Activated CD8-positive, alpha-beta T cell treated with anti-CD3 and anti-CD28 coated beads, Interleukin-2, amount 10 ng/mL, durations not matched to agents 7 days and 5 days (primary cell): ENCODE measurements at regions not wholly inside any gene's neighbourhood (a gene's known extent, or its start where the extent isn't known, plus 50 kb on each side); places are given as distances from the start of the nearest gene placed in this dataset.

Source experiments
- ATAC-seq: fragments of 150-1000 bp; cut with Tn5 transposase; one replicate; pipeline ENCODE4 v1.10.0; 2021; ENCODE audit warnings: moderate library complexity
- CTCF ChIA-PET: fragments of 350-600 bp; sonication (Branson Sonifier 250); formaldehyde crosslinking; loops from one replicate; lab custom pipeline; 2021; ENCODE audit warnings: antibody characterized with exemption; lab: Charles Lee
- POLR2A ChIA-PET: fragments of 350-600 bp; sonication (Branson Sonifier 250); formaldehyde crosslinking; loops from one replicate; lab custom pipeline; 2021; ENCODE audit warnings: antibody characterized with exemption; lab: Charles Lee
- DNase-seq: peaks from one replicate; pipeline ENCODE4 v3.0.0-alpha.2; 2020
- H3K27ac Mint-ChIP-seq: one replicate; pipeline ENCODE4 v1.8.0; 2021; ENCODE audit warnings: mild to moderate bottlenecking, mixed read lengths
- H3K27me3 Mint-ChIP-seq: one replicate; pipeline ENCODE4 v1.8.0; 2021; ENCODE audit warnings: low read depth, mixed read lengths
- H3K36me3 Mint-ChIP-seq: one replicate; pipeline ENCODE4 v1.8.0; 2021; ENCODE audit warnings: low read depth, mixed read lengths
- H3K4me1 Mint-ChIP-seq: one replicate; pipeline ENCODE4 v1.8.0; 2021; ENCODE audit warnings: low read depth, mixed read lengths
- H3K4me3 Mint-ChIP-seq: one replicate; pipeline ENCODE4 v1.8.0; 2021; ENCODE audit warnings: mild to moderate bottlenecking, mixed read lengths
- H3K9me3 Mint-ChIP-seq: one replicate; pipeline ENCODE4 v1.8.0; 2022; ENCODE audit warnings: mixed read lengths; ENCODE audit not compliant: insufficient read depth

- no peaks in the 10 kb centered on the region for H3K4me1 Mint-ChIP-seq
- no peak for DNase-seq
- no peaks in the 10 kb centered on the region for H3K9me3 Mint-ChIP-seq
- H3K36me3 Mint-ChIP-seq, result no peaks in the 10 kb centered on the region
- H3K4me3 Mint-ChIP-seq, result no peak overlapping the region
- H3K27me3 Mint-ChIP-seq, result peaks cover 2% of the 10 kb centered on the region
- ChIA-PET POLR2A (no interaction called here), CTCF (no interaction called here)
- no peak for ATAC-seq
- no peak overlapping the region for H3K27ac Mint-ChIP-seq
Measured at GRCh38 chr5:72661405-72661804, 154.2 kb upstream of the ZNF366 start.

- POLR2A ChIA-PET, result no interaction called here
Measured at GRCh38 chr5:72659726-72660125, 152.5 kb upstream of the ZNF366 start.

GRCh38 chr5:72658761-72659540, 151.7 kb upstream of the ZNF366 start:
- CTCF ChIA-PET, result no interaction called here
- H3K4me3 Mint-ChIP-seq, result no peak overlapping the region
- POLR2A ChIA-PET, result no interaction called here
- DNase-seq, result no peak
- peaks cover 2% of the 10 kb centered on the region for H3K27me3 Mint-ChIP-seq
- ATAC-seq, result no peak
- no peak overlapping the region for H3K27ac Mint-ChIP-seq
- H3K36me3 Mint-ChIP-seq, result no peaks in the 10 kb centered on the region
- H3K4me1 Mint-ChIP-seq, result no peaks in the 10 kb centered on the region
- no peaks in the 10 kb centered on the region for H3K9me3 Mint-ChIP-seq

More at GRCh38 chr5:72659726-72660125, 152.5 kb upstream of the ZNF366 start:
- Mint-ChIP-seq H3K4me1 (no peaks in the 10 kb centered on the region), H3K27me3 (peaks cover 2% of the 10 kb centered on the region), H3K36me3 (no peaks in the 10 kb centered on the region), H3K9me3 (no peaks in the 10 kb centered on the region), H3K4me3 (no peak overlapping the region), H3K27ac (no peak overlapping the region)
- CTCF ChIA-PET, result no interaction called here
- DNase-seq (no peak), ATAC-seq (no peak)

- no peaks in the 10 kb centered on the region for H3K36me3 Mint-ChIP-seq
- H3K9me3 Mint-ChIP-seq, result no peaks in the 10 kb centered on the region
- H3K27ac Mint-ChIP-seq, result no peak overlapping the region
- H3K4me1 Mint-ChIP-seq, result no peaks in the 10 kb centered on the region
- no peak for DNase-seq
- POLR2A ChIA-PET, result no interaction called here
- no peak for ATAC-seq
- CTCF ChIA-PET, result no interaction called here
- H3K27me3 Mint-ChIP-seq, result peaks cover 2% of the 10 kb centered on the region
- no peak overlapping the region for H3K4me3 Mint-ChIP-seq
Measured at GRCh38 chr5:72658161-72658560, 151.0 kb upstream of the ZNF366 start.

GRCh38 chr5:72656756-72657513, 149.7 kb upstream of the ZNF366 start:
- no peaks in the 10 kb centered on the region for H3K4me1 Mint-ChIP-seq
- ATAC-seq (no peak), DNase-seq (no peak)
- H3K27me3 Mint-ChIP-seq, result peaks cover 3% of the 10 kb centered on the region
- ChIA-PET CTCF (no interaction called here), POLR2A (no interaction called here)
- no peaks in the 10 kb centered on the region for H3K9me3 Mint-ChIP-seq
- no peak overlapping the region for H3K27ac Mint-ChIP-seq
- no peak overlapping the region for H3K4me3 Mint-ChIP-seq
- no peaks in the 10 kb centered on the region for H3K36me3 Mint-ChIP-seq

- POLR2A ChIA-PET, result no interaction called here
- H3K27me3 Mint-ChIP-seq, result peaks cover 3% of the 10 kb centered on the region
- no peak overlapping the region for H3K27ac Mint-ChIP-seq
- no peaks in the 10 kb centered on the region for H3K9me3 Mint-ChIP-seq
- no peak overlapping the region for H3K4me3 Mint-ChIP-seq
- DNase-seq (no peak), ATAC-seq (no peak)
- no peaks in the 10 kb centered on the region for H3K36me3 Mint-ChIP-seq
- no peaks in the 10 kb centered on the region for H3K4me1 Mint-ChIP-seq
- CTCF ChIA-PET, result no interaction called here
Measured at GRCh38 chr5:72656331-72656730, 149.1 kb upstream of the ZNF366 start.

- H3K27ac Mint-ChIP-seq, result no peak overlapping the region
- POLR2A ChIA-PET, result no interaction called here
- H3K27me3 Mint-ChIP-seq, result peaks cover 7% of the 10 kb centered on the region
- CTCF ChIA-PET, result no interaction called here
- H3K9me3 Mint-ChIP-seq, result no peaks in the 10 kb centered on the region
- no peaks in the 10 kb centered on the region for H3K36me3 Mint-ChIP-seq
- no peak overlapping the region for H3K4me3 Mint-ChIP-seq
- H3K4me1 Mint-ChIP-seq, result no peaks in the 10 kb centered on the region
- ATAC-seq, result no peak
- DNase-seq, result no peak
Measured at GRCh38 chr5:72654231-72654630, 147.0 kb upstream of the ZNF366 start.

GRCh38 chr5:72653586-72653985, 146.4 kb upstream of the ZNF366 start:
- ChIA-PET POLR2A (no interaction called here), CTCF (no interaction called here)
- ATAC-seq, result no peak
- no peak overlapping the region for H3K27ac Mint-ChIP-seq
- H3K9me3 Mint-ChIP-seq, result no peaks in the 10 kb centered on the region
- H3K36me3 Mint-ChIP-seq, result no peaks in the 10 kb centered on the region
- no peaks in the 10 kb centered on the region for H3K4me1 Mint-ChIP-seq
- H3K4me3 Mint-ChIP-seq, result no peak overlapping the region
- no peak for DNase-seq
- H3K27me3 Mint-ChIP-seq, result peaks cover 7% of the 10 kb centered on the region

GRCh38 chr5:72651779-72652178, 144.6 kb upstream of the ZNF366 start:
- no peak overlapping the region for H3K4me3 Mint-ChIP-seq

GRCh38 chr5:72651109-72651508, 143.9 kb upstream of the ZNF366 start:
- Mint-ChIP-seq H3K4me3 (no peak overlapping the region), H3K9me3 (no peaks in the 10 kb centered on the region), H3K4me1 (no peaks in the 10 kb centered on the region), H3K27me3 (peaks cover 11% of the 10 kb centered on the region), H3K27ac (no peak overlapping the region), H3K36me3 (no peaks in the 10 kb centered on the region)
- ATAC-seq (no peak), DNase-seq (no peak)
- ChIA-PET POLR2A (no interaction called here), CTCF (no interaction called here)

More at GRCh38 chr5:72651779-72652178, 144.6 kb upstream of the ZNF366 start:
- Mint-ChIP-seq H3K36me3 (no peaks in the 10 kb centered on the region), H3K4me1 (no peaks in the 10 kb centered on the region), H3K27me3 (peaks cover 11% of the 10 kb centered on the region), H3K27ac (no peak overlapping the region), H3K9me3 (no peaks in the 10 kb centered on the region)
- ChIA-PET POLR2A (no interaction called here), CTCF (no interaction called here)
- DNase-seq, result no peak
- ATAC-seq, result no peak

GRCh38 chr5:72649449-72649848, 142.2 kb upstream of the ZNF366 start:
- Mint-ChIP-seq H3K27me3 (peaks cover 11% of the 10 kb centered on the region), H3K36me3 (no peaks in the 10 kb centered on the region), H3K4me3 (no peak overlapping the region), H3K27ac (no peak overlapping the region), H3K9me3 (no peaks in the 10 kb centered on the region), H3K4me1 (no peaks in the 10 kb centered on the region)
- ChIA-PET POLR2A (no interaction called here), CTCF (no interaction called here)
- DNase-seq, result no peak
- no peak for ATAC-seq

- POLR2A ChIA-PET, result no interaction called here
- no peak overlapping the region for H3K27ac Mint-ChIP-seq
Measured at GRCh38 chr5:72648480-72648879, 141.3 kb upstream of the ZNF366 start.

More at GRCh38 chr5:72648480-72648879, 141.3 kb upstream of the ZNF366 start:
- H3K4me1 Mint-ChIP-seq, result no peaks in the 10 kb centered on the region
- H3K27me3 Mint-ChIP-seq, result peaks cover 13% of the 10 kb centered on the region
- no peak for ATAC-seq
- CTCF ChIA-PET, result no interaction called here
- H3K4me3 Mint-ChIP-seq, result no peak overlapping the region
- no peaks in the 10 kb centered on the region for H3K36me3 Mint-ChIP-seq
- no peaks in the 10 kb centered on the region for H3K9me3 Mint-ChIP-seq
- no peak for DNase-seq
